ENCODE measurements at regions not wholly inside any gene's neighbourhood (a gene's known extent, or its start where the extent isn't known, plus 50 kb on each side); places are given as distances from the start of the nearest gene placed in this dataset.
A peak's percentile ranks its signal among the peaks of the same experiment; 100 is the strongest.
"Not testable (repeated sequence)": the region's sequence is repeated elsewhere in the genome, so short reads cannot be mapped to it uniquely, and the experiment has no call there.

DNA sequence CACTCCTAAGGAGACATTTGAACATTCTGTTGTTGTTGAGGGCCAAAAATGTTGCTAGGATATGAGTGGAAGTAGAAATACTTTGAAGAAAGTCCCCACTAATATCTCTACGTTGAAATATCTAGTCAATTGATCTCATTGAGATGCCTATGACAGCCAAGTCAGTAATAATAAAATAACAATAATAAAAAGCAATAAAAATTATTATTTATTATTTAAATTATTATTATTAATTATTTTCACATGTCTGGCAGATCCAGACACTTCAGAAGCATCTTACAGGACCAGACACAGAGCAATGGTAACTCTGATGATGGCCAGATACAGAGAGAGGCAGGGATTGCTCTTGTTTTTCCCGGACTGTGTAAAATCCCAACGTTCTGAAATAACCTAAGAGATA is 143.5 kb upstream of the PALMD start:
- no peak for DNase-seq

DNA sequence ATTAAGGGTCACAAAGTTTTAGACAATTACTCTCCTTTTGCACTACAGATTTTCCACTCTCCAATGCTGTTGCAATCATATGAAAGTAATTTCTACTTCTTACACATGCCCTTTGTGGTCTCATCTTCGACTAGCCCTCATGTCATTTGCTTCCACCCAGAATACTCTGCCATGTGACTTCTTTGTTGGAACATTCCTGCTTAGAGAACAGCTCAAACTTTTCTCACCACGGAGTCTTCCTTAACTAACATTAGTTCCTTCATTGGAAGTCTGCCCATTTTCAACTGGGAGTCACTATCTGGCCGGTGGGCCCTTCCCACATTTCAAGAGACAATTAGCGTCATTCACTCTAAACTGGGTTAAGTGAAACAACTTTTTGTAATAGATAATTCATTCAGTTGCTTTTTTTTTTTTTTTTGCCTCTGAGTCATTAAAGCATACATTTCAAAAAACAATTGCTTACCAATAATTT is 142.6 kb upstream of the PALMD start:
- peak; percentile 60 for DNase-seq

DNA sequence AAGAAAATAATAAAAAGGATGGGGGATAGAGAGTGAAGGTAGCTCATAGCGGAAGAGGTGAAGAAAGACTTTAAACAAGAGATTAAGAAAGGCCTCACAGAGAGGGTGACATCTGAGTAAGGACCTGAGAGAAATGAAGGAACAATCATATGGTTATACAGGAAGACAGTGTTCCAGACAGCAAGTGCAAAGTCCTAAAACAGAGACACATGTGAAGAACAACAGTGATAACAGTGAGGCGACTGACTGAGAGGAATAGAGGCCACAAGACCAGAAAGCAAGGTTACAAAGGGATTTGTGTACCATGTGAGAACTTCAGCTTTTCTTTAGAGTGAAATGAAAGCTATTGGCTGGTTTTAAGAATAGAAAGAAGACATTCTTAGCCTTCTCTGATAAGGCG is 141.6 kb upstream of the PALMD start:
- no peak for DNase-seq

DNA sequence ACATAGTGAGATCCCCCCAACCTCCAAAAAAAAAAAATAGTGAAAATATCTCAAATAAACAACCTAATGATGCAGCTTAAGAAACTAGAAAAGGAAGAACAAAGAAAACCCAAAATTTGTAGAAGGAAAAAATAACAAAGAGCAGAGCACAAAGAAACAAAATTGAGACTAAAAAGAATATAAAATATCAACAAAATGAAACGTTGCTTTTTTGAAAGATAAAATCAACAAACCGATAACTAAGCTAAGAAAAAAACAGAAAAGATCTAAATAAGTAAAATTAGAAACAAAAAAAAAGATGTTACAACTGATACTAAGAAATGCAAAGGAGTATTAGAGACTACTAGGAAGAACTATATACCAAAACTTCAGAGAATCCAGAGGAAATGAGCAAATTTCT is 139.3 kb upstream of the PALMD start:
- DNase-seq, result no peak

DNA sequence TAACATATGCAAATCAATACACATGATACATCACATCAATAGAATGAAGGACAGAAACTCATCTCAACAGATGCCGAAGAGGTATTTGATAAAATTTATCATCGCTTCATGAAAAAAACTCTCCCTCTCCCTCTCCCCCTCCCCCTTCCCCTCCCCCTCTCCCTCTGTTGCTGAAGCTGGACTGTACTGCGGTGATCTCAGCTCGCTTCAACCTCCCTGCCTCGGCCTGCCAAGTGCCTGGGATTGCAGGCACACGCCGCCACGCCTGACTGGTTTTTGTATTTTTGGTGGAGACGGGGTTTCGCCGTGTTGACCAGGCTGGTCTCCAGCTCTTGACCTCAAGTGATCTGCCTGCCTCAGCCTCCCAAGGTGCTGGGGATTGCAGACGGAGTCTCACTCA is 138.5 kb upstream of the PALMD start:
- not testable (repeated sequence) for DNase-seq

DNA sequence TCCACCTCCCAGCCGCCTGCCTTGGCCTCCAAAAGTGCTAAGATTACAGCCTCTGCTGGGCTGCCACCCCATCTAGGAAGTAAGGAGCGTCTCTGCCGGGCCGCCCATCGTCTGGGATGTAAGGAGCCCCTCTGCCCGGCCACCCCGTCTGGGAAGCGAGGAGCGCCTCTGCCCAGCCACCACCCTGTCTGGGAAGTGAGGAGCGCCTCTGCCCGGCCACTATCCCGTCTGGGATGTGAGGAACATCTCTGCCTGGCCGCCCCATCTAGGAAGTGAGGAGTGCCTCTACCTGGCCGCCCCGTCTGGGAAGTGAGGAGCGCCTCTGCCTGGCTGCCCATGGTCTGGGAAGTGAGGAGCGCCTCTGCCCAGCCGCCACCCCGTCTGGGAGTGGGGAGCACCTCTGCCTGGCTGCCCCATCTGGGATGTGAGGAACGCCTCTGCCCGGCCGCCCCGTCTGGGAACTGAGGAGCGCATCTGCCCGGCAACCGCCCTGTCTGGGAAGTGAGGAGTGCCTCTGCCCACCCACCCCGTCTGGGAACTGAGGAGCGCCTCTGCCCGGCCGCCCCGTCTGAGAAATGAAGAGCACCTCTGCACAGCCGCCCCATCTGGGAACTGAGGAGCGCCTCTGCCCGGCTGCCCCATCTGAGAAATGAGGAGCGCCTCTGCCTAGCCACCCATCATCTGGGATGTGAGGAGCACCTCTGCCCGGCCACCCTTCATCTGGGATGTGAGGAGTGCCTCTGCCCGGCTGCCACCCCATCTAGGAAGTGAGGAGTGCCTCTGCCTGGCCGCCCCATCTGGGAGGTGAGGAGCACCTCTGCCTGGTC is 137.8 kb upstream of the PALMD start:
- no peak for DNase-seq

DNA sequence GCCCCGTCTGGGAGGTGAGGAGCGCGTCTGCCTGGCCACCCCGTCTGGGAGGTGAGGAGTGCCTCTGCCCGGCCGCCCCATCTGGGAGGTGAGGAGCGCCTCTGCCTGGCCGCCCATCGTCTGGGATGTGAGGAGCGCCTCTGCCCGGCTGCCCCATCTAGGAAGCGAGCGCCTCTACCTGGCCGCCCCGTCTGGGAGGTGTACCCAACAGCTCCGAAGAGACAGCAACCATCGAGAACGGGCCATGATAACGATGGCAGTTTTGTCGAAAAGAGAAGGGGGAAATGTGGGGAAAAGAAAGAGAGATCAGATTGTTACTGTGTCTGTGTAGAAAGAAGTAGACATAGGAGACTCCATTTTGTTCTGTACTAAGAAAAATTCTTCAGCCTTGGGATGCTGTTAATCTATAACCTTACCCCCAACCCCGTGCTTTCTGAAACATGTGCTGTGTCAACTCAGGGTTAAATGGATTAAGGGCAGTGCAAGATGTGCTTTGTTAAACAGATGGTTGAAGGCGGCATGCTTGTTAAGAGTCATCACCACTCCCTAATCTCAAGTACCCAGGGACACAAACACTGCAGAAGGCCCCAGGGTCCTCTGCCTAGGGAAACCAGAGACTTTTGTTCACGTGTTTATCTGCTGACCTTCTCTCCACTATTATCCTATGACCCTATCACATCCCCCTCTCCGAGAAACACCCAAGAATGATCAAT is 137.0 kb upstream of the PALMD start:
- DNase-seq, result not testable (repeated sequence)

DNA sequence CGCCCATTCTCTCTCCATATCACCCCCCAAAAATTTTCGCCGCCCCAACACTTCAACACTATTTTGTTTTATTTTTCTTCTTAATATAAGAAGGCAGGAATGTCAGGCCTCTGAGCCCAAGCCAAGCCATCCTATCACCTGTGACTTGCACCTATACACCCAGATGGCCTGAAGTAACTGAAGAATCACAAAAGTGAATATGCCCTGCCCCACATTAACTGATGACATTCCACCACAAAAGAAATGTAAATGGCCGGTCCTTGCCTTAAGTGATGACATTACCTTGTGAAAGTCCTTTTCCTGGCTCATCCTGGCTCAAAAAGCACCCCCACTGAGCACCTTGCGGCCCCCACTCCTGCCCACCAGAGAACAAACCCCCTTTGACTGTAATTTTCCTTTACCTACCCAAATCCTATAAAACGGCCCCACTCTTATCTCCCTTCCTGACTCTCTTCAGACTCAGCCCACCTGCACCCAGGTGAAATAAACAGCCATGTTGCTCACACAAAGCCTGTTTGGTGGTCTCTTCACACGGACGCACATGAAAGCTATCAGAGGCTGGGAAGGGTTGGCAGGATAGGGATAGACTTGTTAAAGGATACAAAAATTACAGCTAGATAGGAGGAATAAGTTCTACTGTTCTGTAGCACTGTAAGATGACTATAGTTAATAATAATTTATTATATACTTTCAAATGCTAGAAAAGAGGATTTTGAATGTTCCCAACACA is 130.9 kb upstream of the PALMD start:
- not testable (repeated sequence) for DNase-seq

DNA sequence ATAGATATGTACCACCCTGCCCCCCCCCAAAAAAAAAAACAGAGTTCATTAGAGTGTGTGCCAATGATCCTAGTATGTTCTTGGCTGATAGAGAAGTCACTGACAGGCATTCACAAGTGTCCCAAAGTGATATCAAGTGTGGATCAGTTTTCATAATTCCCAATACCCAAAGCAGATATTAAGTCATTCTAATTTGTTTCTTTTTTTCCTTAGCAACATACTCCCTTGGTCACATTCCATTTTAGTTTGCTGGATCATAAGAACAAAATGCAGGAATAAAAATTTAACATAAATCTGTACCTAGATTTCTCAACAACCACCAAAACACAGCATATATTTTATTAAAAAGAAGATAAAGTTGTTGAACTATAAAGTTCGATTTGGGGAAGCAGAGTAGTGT is 129.8 kb upstream of the PALMD start:
- DNase-seq, result no peak

DNA sequence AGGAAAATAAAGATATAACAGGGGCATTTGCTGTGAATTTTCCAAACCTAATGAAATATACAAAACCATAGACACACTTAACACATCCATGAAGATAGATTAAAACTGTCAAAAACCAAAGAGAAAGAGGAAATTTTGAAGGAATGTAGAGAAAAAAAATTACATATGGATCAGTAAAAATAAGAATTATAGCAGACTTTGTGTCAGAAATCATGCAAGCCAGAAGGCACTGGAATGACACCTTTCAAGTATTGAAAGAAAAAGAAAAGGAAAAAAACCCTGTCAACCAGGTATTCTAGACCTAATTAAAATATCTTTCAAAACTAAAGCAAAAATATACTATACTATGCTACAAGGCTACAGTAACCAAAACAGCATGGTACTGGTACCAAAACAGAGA is 125.8 kb upstream of the PALMD start:
- DNase-seq, result no peak

DNA sequence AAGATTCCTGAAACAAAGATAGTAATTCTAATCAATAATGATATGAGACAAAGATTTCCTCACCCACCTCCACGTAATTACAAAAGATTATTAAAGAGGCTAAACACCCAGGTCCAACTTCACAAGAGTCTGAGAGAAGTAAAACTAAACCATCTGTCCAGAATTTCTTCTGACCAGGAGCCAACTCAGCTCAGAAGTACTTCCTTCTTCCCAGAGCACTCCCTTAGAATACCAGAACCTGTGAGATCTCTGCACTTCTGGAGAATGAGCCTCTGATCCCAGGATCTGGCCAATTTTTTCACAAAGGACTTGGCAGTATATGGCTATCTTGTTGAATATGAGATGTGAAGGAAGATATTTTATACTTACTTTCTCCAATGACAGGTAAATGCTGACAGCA is 120.6 kb upstream of the PALMD start:
- DNase-seq, result no peak

DNA sequence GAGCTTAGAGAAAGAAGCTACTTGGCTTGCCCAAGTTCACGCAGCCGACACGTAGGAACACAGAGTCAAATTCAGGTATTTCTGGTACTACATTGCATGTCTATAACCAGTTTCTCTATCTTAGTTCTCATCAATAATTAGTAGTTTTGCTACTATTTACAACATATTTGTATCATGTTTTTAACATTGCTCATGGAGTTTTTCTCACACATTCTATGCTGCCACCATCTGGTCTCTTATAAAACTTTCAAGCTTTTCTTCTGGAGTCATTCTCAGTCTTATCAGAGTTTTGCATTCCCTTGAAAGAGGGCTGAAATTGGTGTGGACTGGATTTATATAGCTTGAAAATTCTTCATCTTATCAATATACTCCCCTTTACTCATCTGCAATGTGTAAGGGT is 118.8 kb upstream of the PALMD start:
- peak; percentile 32 for DNase-seq

DNA sequence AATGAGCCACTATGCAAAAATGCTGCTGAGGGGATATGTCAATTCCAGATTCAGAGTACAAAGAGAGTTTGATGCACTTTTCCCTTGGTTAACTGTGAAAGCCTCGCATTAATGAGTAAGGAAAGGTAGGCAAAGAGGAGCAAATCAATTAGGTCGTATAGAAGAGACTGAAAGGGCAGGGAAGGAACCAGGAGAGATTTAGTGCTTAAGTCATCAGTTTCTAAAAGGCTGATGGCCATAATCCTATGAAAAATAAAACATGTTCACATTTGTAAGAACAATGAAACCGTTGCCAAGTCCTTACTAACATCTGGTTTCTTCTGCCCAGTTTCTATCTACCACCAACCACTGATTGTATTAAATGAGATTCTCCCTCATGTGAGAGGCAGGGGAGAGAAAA is 118.4 kb upstream of the PALMD start:
- no peak for DNase-seq

DNA sequence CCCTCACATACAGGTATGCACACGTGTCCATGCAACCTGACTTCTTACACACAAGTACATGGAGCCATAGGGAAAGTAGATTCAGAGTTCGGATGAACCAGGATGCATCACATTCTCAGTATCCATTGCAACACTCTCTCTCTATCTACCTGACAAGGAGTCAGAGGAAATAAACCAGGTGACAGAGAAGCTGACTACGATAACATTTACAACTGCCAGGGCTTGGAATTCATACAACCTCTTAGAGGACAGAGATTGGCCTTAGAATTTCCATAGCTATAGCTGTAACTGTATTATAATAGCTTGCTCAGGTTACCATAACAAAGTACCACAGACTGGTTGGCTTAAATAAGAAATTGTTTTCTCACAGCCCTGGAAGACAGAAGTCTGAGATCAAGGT is 116.9 kb upstream of the PALMD start:
- no peak for DNase-seq

DNA sequence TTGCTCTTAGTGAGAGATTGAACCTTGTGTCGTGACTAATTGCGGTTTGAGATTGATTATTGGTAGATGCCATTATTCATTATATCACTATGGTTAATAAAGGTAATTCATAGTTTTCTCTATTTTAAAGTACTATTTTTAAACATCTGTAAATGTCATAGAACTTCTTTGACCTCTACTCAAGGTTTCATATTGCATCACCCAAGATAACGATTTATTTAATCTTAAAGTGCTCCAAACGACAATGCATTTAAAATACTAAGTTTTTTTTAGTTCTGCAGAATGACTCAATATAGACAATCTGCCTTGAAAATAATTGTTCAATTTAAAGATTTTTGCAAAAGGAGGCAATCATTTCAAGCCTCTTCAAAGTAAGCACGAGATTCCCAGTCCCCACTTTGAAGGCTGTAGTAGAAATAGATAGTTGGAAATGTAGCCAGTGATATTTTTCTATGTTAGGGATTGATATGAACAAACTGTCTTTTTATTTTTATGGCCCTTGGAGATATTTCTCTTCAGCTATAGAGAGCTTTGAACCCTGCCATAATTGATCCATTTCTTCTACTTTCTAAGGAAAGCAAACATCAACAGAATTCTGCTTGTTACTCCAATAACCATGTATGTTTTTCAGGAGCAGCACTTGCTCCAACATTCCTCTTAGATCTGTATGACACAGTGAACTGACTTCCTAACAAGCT is 114.2 kb upstream of the PALMD start:
- no peak for DNase-seq

DNA sequence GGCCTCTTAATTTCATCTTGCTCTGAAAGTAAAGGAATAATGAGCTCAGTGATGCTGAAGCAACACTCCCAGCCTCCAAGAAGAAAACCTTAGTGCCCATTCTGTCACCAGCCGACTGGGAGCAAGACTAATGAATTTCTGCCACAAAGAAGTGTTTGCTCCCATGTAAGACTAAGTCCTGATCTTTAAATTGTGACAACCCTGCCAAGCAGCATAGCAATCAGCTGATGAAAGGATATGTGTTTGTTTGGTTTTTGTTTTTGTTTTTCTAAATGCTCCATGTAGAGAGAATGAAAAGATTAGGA is 113.7 kb upstream of the PALMD start:
- DNase-seq, result no peak

DNA sequence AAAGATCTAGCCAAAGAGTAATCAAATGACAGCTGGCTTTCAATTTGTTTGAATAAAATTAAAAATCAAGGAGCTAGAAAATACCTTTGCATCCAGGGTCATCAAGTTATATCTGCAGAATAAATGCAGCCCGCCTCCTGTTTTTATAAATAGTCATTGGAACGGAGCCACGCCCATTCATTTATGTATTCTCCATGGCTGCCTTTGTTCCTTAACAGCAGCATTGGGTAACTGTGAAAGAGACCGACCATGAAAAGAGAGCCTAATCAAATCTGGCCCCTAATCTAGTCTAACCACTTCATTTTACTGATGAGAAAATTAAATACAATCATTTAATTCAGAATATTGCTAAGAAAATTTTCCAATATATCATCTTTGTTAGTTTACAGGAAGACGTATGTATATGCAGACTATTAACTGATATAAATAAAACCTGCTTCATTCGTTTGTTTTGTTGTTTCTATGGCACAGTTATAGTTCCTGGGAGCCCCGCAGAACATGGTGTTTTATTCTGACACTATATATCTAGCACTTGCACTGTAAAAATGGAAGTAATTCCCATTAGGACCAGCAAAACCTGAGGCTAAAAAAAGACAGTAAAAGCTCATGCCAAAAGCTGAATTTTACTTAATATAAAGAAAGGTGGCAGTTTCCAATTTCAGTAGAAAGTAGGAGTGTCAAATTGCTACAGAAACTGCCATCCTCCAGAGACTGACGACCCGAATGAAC is 111.8 kb upstream of the PALMD start:
- no peak for DNase-seq

DNA sequence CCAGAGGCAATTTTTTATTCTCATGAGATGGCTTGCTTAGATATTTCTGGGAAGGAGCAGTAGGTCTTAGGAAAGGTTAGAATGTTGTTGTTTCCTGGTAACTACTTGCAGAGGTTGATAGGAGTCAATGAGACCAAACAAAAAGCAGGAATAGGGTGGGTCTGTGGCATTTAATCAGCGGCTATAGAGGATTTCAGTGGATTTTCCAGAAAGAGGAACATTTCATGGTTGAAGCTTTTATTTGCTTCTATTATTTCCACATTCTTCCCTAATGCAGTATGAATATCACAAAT is 111.3 kb upstream of the PALMD start:
- no peak for DNase-seq

DNA sequence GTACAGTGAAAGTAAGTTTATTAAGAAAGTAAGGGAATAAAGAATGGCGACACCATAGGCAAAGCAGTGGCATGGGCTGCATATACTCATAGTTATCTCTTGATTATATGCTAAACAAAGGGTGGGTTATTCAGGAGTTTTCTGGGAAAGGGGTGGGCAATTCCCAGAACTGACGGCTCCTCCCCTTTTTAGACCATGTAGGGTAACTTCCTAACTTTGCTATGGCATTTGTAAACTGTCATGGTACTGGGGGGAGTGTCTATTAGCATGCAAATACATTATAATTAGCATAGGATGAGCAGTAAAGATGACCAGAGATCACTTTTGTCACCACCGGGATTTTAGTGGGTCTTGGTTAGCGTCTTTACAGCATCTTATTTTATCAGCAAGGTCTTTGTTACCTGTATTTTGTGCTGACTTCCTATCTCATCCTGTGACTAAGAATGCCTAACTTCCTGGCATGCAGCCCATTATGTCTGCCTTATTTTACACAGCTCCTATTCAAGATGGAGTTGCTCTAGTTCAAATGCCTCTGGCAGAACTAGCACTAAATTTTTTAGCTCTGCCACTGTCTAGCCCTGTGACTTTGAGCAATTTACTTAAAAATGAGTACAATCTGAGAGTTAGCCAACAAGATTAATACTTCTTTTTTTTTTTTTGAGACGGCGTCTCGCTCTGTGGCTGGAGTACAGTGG is 110.3 kb upstream of the PALMD start:
- DNase-seq, result no peak

DNA sequence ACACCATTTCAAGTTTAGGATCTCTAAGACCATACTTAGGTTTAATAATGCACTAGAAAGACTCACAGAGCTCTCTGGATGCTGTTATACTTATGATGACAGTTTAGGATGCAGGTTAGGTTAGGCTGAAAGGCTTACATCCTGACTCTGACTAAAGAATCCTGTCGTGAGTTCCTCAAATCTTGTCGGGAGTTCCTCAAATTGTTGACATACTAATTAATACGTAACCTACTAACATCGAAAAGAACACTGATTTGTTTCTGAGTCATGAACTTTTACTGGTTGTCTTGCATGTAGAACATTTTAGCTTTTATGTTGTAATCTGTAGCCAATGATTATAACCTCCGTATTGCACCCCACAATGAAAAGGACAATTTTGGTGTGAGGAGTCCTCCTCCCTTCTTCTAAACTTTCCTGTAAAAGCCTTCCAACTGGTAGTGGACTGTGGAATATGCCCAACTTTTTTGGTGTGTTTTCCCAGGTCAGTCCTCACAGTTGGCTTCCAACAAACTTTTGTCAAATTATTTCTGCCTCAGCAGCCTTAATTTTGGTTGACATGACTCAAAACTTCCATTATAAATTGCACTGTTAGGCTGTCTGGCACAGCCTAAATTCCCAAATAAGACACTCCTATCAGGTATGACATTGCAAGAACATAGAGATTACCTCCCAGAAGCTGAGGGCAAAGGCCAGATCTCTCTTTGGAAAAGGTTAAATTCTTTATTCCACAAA is 107.9 kb upstream of the PALMD start:
- DNase-seq, result no peak

DNA sequence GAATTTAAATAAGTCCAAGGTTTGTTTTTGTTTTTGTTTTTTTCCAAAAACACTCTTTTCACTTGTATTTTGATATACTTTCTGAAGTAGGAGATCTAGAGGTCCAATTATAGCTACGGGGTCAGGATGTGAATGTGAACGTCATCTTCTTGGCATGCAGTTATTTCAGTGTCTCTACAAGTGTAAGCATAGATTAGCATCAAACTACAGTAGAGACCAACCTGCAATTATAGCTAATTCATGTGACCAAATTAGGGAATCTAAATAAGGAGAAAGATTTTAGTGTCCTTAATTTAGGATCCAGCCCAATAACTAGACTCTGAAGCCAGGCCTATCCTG is 107.3 kb upstream of the PALMD start:
- DNase-seq, result no peak

Data from fibroblast of skin of back (primary cell).